ENCODE measurements at regions not wholly inside any gene's neighbourhood (a gene's known extent, or its start where the extent isn't known, plus 50 kb on each side); places are given as distances from the start of the nearest gene placed in this dataset.
A peak's percentile ranks its signal among the peaks of the same experiment; 100 is the strongest.

DNA sequence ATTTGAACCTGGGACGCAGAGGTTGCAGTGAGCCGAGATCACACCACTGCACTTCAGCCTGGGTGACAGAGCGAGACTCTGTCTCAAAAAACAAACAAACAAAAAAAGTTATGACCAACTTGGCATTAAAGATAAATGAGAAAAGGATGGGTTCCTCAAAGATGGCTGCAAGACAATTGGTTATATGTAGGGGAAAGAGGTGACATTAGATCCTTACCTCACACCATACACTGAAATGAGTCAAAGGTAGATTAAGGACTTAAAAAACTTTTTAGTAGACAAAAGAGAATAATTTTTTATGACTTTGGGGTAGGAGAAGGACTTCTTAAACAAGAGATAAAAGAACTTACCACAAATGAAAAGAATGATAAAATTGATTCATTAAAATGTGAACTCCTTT is 74.5 kb downstream of the SYF2 start:
- Histone ChIP-seq H3K36me3 (replicated peaks in 1 of 2; ENCODE audit: insufficient read depth in 1 of 2, low read depth in 2 of 2) (no peaks in the 10 kb centered on the region), H3K4me3 (no peak overlapping the region), H3K27me3 (no peaks in the 10 kb centered on the region), H3K9me3 (no peaks in the 10 kb centered on the region), H3K27ac (no peak overlapping the region), H3K4me1 (no peaks in the 10 kb centered on the region)
- ATAC-seq, result no peak
- DNase-seq, result no peak
- intact Hi-C loops (cut with DNase I), result no loop called here
- no peak for TF ChIP-seq CTCF (IDR thresholded peaks at IDR 0.05)
- no peak for TF ChIP-seq POLR2A (IDR thresholded peaks at IDR 0.05)
- WGBS, 2 donors, result 92 to 95% methylated on average over 3 of the region's 3 CpGs

GRCh38 chr1:25150985-25151495 is 81.3 kb downstream of the SYF2 start:
- DNase-seq (no peak), ATAC-seq (no peak)
- no peaks in the 10 kb centered on the region for H3K9me3 ChIP-seq
- no peaks in the 10 kb centered on the region for H3K27me3 ChIP-seq
- H3K4me3 ChIP-seq, result no peak overlapping the region
- no peaks in the 10 kb centered on the region for H3K4me1 ChIP-seq
- H3K36me3 ChIP-seq (replicated peaks in 1 of 2; ENCODE audit: insufficient read depth in 1 of 2, low read depth in 2 of 2), result no peaks in the 10 kb centered on the region
- no peak for TF ChIP-seq POLR2A (IDR thresholded peaks at IDR 0.05)
- no peak for TF ChIP-seq CTCF (IDR thresholded peaks at IDR 0.05)
- H3K27ac ChIP-seq, result no peak overlapping the region
- intact Hi-C loops (cut with DNase I), result no loop called here
- 88 to 100% methylated on average over 1 of the region's 1 CpG for WGBS, 2 donors

- TF ChIP-seq POLR2A (IDR thresholded peaks at IDR 0.05) (no peak), CTCF (IDR thresholded peaks at IDR 0.05) (peak in 5 of 7 experiments; percentile 5 to 28 (median 22))
- Histone ChIP-seq H3K4me1 (no peaks in the 10 kb centered on the region), H3K27me3 (no peaks in the 10 kb centered on the region), H3K36me3 (replicated peaks in 1 of 2; ENCODE audit: insufficient read depth in 1 of 2, low read depth in 2 of 2) (no peaks in the 10 kb centered on the region), H3K4me3 (no peak overlapping the region), H3K9me3 (no peaks in the 10 kb centered on the region), H3K27ac (no peak overlapping the region)
- DNase-seq (peak in 1 of 4 donors; percentile 23), ATAC-seq (no peak)
- intact Hi-C loops (cut with DNase I), result no loop called here
- WGBS, 2 donors, result 9 to 44% methylated on average over 1 to 2 of the region's 2 CpGs
Measured at GRCh38 chr1:25148673-25149300, 83.5 kb downstream of the SYF2 start.

DNA sequence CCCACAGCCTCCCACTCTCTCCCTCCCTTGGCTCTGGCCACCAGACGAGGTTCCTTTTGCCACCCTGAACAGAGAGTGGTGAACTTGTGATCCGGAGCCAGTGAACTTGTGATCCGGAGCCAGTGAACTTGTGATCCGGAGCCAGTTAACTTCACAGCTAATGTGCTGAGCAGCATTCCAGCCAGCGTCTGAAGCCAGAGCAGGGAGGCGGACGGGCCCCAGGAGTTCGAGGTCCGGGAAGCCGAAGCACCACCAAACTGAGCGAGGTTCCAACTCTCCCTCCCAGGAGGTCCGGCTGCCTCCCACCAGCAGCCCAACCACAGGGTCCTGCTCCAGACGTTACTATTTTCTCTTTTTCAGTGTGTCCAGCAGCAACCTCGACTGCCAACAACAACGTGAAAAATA is 85.8 kb downstream of the SYF2 start:
- no peak for DNase-seq
- no peak for TF ChIP-seq POLR2A (IDR thresholded peaks at IDR 0.05)
- no peak for TF ChIP-seq CTCF (IDR thresholded peaks at IDR 0.05)
- Histone ChIP-seq H3K4me3 (no peak overlapping the region), H3K36me3 (replicated peaks in 1 of 2; ENCODE audit: insufficient read depth in 1 of 2, low read depth in 2 of 2) (no peaks in the 10 kb centered on the region), H3K27me3 (no peaks in the 10 kb centered on the region), H3K4me1 (no peaks in the 10 kb centered on the region), H3K9me3 (no peaks in the 10 kb centered on the region), H3K27ac (no peak overlapping the region)
- intact Hi-C loops (cut with DNase I), result no loop called here
- no peak for ATAC-seq
- WGBS, 2 donors, result 64 to 66% methylated on average over 5 to 15 of the region's 15 CpGs

GRCh38 chr1:25145775-25146393 is 86.4 kb downstream of the SYF2 start:
- no peaks in the 10 kb centered on the region for H3K36me3 ChIP-seq (replicated peaks in 1 of 2; ENCODE audit: insufficient read depth in 1 of 2, low read depth in 2 of 2)
- H3K4me3 ChIP-seq, result no peak overlapping the region
- H3K9me3 ChIP-seq, result no peaks in the 10 kb centered on the region
- TF ChIP-seq CTCF (IDR thresholded peaks at IDR 0.05), result no peak
- TF ChIP-seq POLR2A (IDR thresholded peaks at IDR 0.05), result no peak
- no peak overlapping the region for H3K27ac ChIP-seq
- ATAC-seq (no peak), DNase-seq (no peak)
- no peaks in the 10 kb centered on the region for H3K4me1 ChIP-seq
- 76 to 77% methylated on average over 17 of the region's 17 CpGs for WGBS, 2 donors
- intact Hi-C loops (cut with DNase I), result no loop called here
- no peaks in the 10 kb centered on the region for H3K27me3 ChIP-seq
